ENCODE measurements at regions not wholly inside any gene's neighbourhood (a gene's known extent, or its start where the extent isn't known, plus 50 kb on each side); places are given as distances from the start of the nearest gene placed in this dataset.

- DNase-seq (ENCODE audit: low spot score) = no peak
- in situ Hi-C loops (cut with MboI; ENCODE audit: low sequenced_read_pairs, unreplicated experiment) = no loop called here
- TF ChIP-seq CTCF (IDR thresholded peaks at IDR 0.05; ENCODE audit: borderline replicate concordance, control extremely low read depth, extremely low read depth, insufficient read depth, missing control alignments) = no peak
Measured at GRCh38 chr9:16152276-16153101, 599.6 kb downstream of the CCDC171 start.

GRCh38 chr9:16153221-16153620 lies 600.4 kb downstream of the CCDC171 start:
- no peak for TF ChIP-seq CTCF (IDR thresholded peaks at IDR 0.05; ENCODE audit: borderline replicate concordance, control extremely low read depth, extremely low read depth, insufficient read depth, missing control alignments)
- DNase-seq (ENCODE audit: low spot score) = no peak
- in situ Hi-C loops (cut with MboI; ENCODE audit: low sequenced_read_pairs, unreplicated experiment) = no loop called here

- TF ChIP-seq CTCF (IDR thresholded peaks at IDR 0.05; ENCODE audit: borderline replicate concordance, control extremely low read depth, extremely low read depth, insufficient read depth, missing control alignments) = no peak
- DNase-seq (ENCODE audit: low spot score) = no peak
- in situ Hi-C loops (cut with MboI; ENCODE audit: low sequenced_read_pairs, unreplicated experiment) = no loop called here
Measured at GRCh38 chr9:16153741-16154140, 600.9 kb downstream of the CCDC171 start.

- TF ChIP-seq CTCF (IDR thresholded peaks at IDR 0.05; ENCODE audit: borderline replicate concordance, control extremely low read depth, extremely low read depth, insufficient read depth, missing control alignments) = no peak
- peak; percentile 47 for DNase-seq (ENCODE audit: low spot score)
- in situ Hi-C loops (cut with MboI; ENCODE audit: low sequenced_read_pairs, unreplicated experiment) = no loop called here
Measured at GRCh38 chr9:16154521-16155078, 601.8 kb downstream of the CCDC171 start.

GRCh38 chr9:16155878-16156277 lies 603.0 kb downstream of the CCDC171 start:
- in situ Hi-C loops (cut with MboI; ENCODE audit: low sequenced_read_pairs, unreplicated experiment) = no loop called here
- TF ChIP-seq CTCF (IDR thresholded peaks at IDR 0.05; ENCODE audit: borderline replicate concordance, control extremely low read depth, extremely low read depth, insufficient read depth, missing control alignments) = no peak
- DNase-seq (ENCODE audit: low spot score) = no peak

GRCh38 chr9:16157216-16157615 lies 604.4 kb downstream of the CCDC171 start:
- DNase-seq (ENCODE audit: low spot score) = no peak
- no peak for TF ChIP-seq CTCF (IDR thresholded peaks at IDR 0.05; ENCODE audit: borderline replicate concordance, control extremely low read depth, extremely low read depth, insufficient read depth, missing control alignments)
- in situ Hi-C loops (cut with MboI; ENCODE audit: low sequenced_read_pairs, unreplicated experiment) = no loop called here

Measured in GM13976 (cell line).